GM12872 (cell line): ENCODE measurements at regions not wholly inside any gene's neighbourhood (a gene's known extent, or its start where the extent isn't known, plus 50 kb on each side); places are given as distances from the start of the nearest gene placed in this dataset.

ENCODE experiments used
- TF ChIP-seq, protein P1 (sequence below): IDR thresholded peaks from 3 replicates; pipeline ENCODE4 v1.5.1; 2011; ENCODE audit warnings: low read depth, mild to moderate bottlenecking, low read length, moderate library complexity; ENCODE audit not compliant: insufficient read depth

DNA sequence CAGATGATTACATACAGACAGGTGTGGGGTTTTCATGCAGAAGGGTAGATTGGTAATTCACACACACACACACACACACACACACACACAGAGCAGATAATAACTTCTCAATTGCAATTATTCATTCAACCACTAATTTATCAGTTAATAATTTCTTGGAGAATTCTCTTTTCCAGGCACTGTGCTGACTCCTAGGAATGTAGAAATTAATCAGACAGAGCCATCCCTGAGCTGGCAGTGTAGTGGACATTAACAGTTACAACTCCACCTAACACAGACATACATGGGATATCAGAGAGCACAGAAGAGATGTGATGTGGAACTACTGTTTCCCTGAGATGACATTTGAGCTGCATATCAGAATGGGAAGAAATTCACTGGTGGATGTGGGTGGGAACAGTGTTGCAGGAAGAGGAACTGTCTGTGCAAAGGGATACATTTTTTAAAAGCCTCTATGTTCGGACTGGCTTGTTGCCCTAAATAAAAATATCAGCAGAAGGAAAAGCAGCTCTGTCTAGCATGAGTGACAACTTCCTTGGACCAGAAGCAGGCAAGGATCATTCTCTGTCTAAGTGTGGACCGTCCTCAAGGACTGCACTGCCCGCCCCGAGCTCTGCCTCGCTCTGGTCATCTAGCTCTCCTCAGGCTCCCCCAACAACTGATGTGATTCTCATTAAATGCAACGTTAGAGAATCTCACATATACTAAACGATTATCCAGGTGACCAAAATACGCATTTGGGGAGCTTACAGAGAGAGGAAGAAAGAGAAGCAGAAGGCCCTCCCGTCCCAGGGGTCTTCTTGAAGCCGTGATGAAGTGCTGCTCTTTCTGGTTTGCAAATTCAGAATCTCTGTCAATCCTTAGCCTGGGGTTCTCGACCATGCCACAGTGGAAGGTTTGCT is 173.4 kb upstream of the TRIB2 start:
- TF ChIP-seq, protein P1, sequence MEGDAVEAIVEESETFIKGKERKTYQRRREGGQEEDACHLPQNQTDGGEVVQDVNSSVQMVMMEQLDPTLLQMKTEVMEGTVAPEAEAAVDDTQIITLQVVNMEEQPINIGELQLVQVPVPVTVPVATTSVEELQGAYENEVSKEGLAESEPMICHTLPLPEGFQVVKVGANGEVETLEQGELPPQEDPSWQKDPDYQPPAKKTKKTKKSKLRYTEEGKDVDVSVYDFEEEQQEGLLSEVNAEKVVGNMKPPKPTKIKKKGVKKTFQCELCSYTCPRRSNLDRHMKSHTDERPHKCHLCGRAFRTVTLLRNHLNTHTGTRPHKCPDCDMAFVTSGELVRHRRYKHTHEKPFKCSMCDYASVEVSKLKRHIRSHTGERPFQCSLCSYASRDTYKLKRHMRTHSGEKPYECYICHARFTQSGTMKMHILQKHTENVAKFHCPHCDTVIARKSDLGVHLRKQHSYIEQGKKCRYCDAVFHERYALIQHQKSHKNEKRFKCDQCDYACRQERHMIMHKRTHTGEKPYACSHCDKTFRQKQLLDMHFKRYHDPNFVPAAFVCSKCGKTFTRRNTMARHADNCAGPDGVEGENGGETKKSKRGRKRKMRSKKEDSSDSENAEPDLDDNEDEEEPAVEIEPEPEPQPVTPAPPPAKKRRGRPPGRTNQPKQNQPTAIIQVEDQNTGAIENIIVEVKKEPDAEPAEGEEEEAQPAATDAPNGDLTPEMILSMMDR, result no peak

GRCh38 chr2:12543978-12544558 is 172.7 kb upstream of the TRIB2 start:
- TF ChIP-seq, protein P1, result no peak

DNA sequence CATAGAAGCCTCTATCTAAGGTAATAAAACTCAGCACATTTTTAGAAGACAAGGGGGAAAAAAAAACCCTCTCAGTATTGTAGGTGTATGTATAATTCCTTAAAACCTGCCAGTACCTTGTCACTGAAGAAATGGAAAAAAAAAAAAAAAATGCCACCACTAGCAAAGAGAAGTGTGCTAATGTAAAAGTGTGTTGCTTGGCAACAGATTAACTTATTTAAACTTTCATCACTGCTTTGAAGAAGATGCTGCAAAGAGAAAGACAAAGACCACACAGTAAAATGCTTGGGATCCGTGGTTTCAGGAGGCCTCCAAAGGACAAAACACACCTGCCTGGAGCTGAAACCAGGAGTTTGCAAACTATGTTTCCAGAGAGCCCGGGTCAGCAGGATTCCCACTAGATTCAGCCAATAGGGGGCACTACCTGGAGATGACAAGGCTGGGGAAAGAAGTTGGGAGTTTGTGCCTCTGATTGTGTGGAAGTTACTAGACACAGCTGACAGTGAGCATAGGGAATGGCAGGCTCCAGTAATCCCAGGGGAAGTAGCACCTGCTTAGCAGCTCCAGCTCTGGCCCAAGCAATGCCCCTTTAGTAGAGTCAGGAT is 169.1 kb upstream of the TRIB2 start:
- TF ChIP-seq, protein P1, result no peak

DNA sequence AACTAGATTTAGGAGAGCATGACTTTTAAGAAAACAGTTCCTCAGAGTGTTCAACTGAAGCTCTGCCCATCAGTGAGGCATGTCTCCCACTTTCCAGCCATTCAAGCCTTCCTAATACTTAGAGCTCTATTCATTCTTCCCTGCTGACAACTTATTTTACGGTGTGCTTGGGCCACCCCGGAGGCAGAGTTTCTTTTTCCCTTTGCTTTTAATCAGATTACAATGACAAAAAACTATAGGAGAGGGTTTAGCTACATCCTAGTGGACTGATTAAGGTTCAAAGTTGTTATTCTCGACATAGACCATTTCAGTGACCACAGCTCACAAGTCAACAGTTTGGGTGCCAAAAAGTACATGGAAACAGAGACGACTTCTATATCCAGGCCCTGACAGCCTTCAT is 167.8 kb upstream of the TRIB2 start:
- TF ChIP-seq, protein P1, result no peak

GRCh38 chr2:12549641-12550040 is 167.1 kb upstream of the TRIB2 start:
- TF ChIP-seq, protein P1, result no peak

DNA sequence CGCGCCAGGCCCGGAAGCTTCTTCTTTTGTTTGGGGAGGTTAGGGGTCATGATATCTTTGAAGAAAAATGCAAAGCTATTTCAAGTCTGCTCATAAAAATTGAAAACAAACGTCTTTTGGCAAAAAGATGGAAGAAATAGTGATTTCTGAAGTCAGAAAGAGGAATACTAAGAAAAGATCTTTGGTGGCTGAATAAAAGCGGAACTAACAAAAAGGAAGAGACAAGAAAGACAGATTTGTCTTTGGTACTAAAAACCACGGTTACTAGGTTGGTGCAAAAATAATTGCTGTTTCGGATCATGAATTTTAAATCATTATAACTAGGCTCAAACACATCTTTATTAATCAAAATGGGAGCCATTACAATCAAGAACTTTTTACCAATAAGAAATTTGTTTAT is 164.6 kb upstream of the TRIB2 start:
- TF ChIP-seq, protein P1, result no peak

GRCh38 chr2:12554224-12555011 is 162.3 kb upstream of the TRIB2 start:
- TF ChIP-seq, protein P1, result no peak
